ENCODE measurements at regions not wholly inside any gene's neighbourhood (a gene's known extent, or its start where the extent isn't known, plus 50 kb on each side); places are given as distances from the start of the nearest gene placed in this dataset.

DNA sequence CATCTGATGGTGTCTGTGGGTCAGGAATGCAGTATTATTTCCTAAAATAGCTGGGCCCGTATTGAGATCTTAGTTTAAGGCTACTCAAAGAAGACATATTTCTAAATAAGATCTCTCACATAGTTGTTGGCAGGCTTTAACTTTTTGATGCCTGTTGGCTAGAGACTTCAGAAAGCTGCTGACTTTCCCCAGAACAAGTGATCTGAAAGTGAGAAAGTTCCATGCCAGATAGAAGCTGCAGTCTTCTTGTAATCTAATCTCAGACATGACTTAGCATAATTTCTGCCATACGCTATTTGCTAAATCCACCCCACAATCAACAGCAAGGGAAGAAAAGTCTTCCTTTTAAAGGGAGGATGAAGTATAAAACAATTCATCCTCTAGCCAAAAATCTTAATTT lies 867.1 kb downstream of the IGSF11 start:
- TF ChIP-seq, protein P1, sequence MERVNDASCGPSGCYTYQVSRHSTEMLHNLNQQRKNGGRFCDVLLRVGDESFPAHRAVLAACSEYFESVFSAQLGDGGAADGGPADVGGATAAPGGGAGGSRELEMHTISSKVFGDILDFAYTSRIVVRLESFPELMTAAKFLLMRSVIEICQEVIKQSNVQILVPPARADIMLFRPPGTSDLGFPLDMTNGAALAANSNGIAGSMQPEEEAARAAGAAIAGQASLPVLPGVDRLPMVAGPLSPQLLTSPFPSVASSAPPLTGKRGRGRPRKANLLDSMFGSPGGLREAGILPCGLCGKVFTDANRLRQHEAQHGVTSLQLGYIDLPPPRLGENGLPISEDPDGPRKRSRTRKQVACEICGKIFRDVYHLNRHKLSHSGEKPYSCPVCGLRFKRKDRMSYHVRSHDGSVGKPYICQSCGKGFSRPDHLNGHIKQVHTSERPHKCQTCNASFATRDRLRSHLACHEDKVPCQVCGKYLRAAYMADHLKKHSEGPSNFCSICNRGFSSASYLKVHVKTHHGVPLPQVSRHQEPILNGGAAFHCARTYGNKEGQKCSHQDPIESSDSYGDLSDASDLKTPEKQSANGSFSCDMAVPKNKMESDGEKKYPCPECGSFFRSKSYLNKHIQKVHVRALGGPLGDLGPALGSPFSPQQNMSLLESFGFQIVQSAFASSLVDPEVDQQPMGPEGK (CRISPR knock-in tag; IDR thresholded peaks at IDR 0.05; ENCODE audit: borderline replicate concordance) = no peak
- TF ChIP-seq ISL1 (CRISPR knock-in tag; IDR thresholded peaks at IDR 0.05) (no peak), ARNTL (CRISPR knock-in tag; IDR thresholded peaks at IDR 0.05; ENCODE audit: borderline replicate concordance, low read depth) (no peak), GLIS3 (CRISPR knock-in tag; IDR thresholded peaks at IDR 0.05) (no peak), ESRRG (CRISPR knock-in tag; IDR thresholded peaks at IDR 0.05) (no peak), POU6F1 (CRISPR knock-in tag; IDR thresholded peaks at IDR 0.05; ENCODE audit: borderline replicate concordance, low read depth) (no peak), SNAI2 (CRISPR knock-in tag; IDR thresholded peaks at IDR 0.05) (no peak), ZNF565 (CRISPR knock-in tag; conservative IDR thresholded peaks at IDR 0.05; ENCODE audit: low read depth) (no peak), TSHZ2 (CRISPR knock-in tag; IDR thresholded peaks at IDR 0.05) (no peak), BACH2 (CRISPR knock-in tag; IDR thresholded peaks at IDR 0.05; ENCODE audit: borderline replicate concordance) (no peak), ZFP30 (CRISPR knock-in tag; IDR thresholded peaks at IDR 0.05) (no peak), TOX (CRISPR knock-in tag; IDR thresholded peaks at IDR 0.05; ENCODE audit: borderline replicate concordance) (no peak), OSR1 (CRISPR knock-in tag; IDR thresholded peaks at IDR 0.05) (no peak), ZNF8 (CRISPR knock-in tag; IDR thresholded peaks at IDR 0.05) (no peak), TCF4 (CRISPR knock-in tag; IDR thresholded peaks at IDR 0.05; ENCODE audit: borderline replicate concordance) (no peak)
- TF ChIP-seq, protein P2, sequence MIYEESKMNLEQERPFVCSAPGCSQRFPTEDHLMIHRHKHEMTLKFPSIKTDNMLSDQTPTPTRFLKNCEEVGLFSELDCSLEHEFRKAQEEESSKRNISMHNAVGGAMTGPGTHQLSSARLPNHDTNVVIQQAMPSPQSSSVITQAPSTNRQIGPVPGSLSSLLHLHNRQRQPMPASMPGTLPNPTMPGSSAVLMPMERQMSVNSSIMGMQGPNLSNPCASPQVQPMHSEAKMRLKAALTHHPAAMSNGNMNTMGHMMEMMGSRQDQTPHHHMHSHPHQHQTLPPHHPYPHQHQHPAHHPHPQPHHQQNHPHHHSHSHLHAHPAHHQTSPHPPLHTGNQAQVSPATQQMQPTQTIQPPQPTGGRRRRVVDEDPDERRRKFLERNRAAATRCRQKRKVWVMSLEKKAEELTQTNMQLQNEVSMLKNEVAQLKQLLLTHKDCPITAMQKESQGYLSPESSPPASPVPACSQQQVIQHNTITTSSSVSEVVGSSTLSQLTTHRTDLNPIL (CRISPR knock-in tag; IDR thresholded peaks at IDR 0.05; ENCODE audit: low read depth) = no peak
- no peak for ATAC-seq

DNA sequence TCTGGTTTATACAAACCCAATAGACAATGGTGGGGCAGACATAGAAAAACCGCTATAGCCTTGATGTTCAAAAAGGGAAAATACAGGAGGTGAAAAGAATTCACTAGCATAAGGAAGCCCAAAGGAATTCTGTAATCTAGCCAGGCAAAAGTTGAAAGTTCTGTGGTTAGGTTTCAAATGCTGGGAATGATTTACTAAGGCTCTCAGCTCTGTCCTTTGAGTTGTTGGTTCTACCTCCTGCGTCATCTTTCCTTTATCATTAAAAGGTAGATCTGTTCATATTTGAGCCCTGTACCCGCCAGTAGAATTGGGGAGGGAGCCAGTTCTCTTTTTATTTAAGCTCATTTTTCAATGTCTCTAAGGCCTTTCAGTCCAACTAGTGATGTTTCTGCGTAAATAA lies 866.5 kb downstream of the IGSF11 start:
- no peak for ATAC-seq
- TF ChIP-seq SNAI2 (CRISPR knock-in tag; IDR thresholded peaks at IDR 0.05) (no peak), TSHZ2 (CRISPR knock-in tag; IDR thresholded peaks at IDR 0.05) (no peak), TCF4 (CRISPR knock-in tag; IDR thresholded peaks at IDR 0.05; ENCODE audit: borderline replicate concordance) (no peak), ZNF70 (CRISPR knock-in tag; IDR thresholded peaks at IDR 0.05) (no peak), ZNF8 (CRISPR knock-in tag; IDR thresholded peaks at IDR 0.05) (no peak), ZFP30 (CRISPR knock-in tag; IDR thresholded peaks at IDR 0.05) (no peak), ZFP3 (CRISPR knock-in tag; IDR thresholded peaks at IDR 0.05) (no peak), TOX (CRISPR knock-in tag; IDR thresholded peaks at IDR 0.05; ENCODE audit: borderline replicate concordance) (no peak), GLIS3 (CRISPR knock-in tag; IDR thresholded peaks at IDR 0.05) (no peak), CSDC2 (CRISPR knock-in tag; IDR thresholded peaks at IDR 0.05) (no peak), RARB (CRISPR knock-in tag; IDR thresholded peaks at IDR 0.05) (no peak), PPARA (CRISPR knock-in tag; IDR thresholded peaks at IDR 0.05; ENCODE audit: borderline replicate concordance) (no peak), CSRNP3 (CRISPR knock-in tag; IDR thresholded peaks at IDR 0.05) (no peak), OSR1 (CRISPR knock-in tag; IDR thresholded peaks at IDR 0.05) (no peak), ARNTL (CRISPR knock-in tag; IDR thresholded peaks at IDR 0.05; ENCODE audit: borderline replicate concordance, low read depth) (no peak), ESRRG (CRISPR knock-in tag; IDR thresholded peaks at IDR 0.05) (no peak), ZC3H10 (CRISPR knock-in tag; IDR thresholded peaks at IDR 0.05) (no peak), ISL1 (CRISPR knock-in tag; IDR thresholded peaks at IDR 0.05) (no peak)
- TF ChIP-seq, protein P2 (CRISPR knock-in tag; IDR thresholded peaks at IDR 0.05; ENCODE audit: low read depth) = no peak
- TF ChIP-seq, protein P1 (CRISPR knock-in tag; IDR thresholded peaks at IDR 0.05; ENCODE audit: borderline replicate concordance) = no peak

Data from SK-N-SH treated with all-trans-retinoic acid at 6 μM for 48 hours (cell line).